ENCODE measurements at regions not wholly inside any gene's neighbourhood (a gene's known extent, or its start where the extent isn't known, plus 50 kb on each side); places are given as distances from the start of the nearest gene placed in this dataset.

GRCh38 chr2:217703102-217703501 is 299.7 kb downstream of the TNS1 start:
- no peak for FAIRE-seq

GRCh38 chr2:217701622-217702021 is 301.2 kb downstream of the TNS1 start:
- peaks cover 29% of the 10 kb centered on the region for H3K36me3 Mint-ChIP-seq (ENCODE audit: low read depth, unreplicated experiment)
- Histone ChIP-seq H3K27me3 (ENCODE audit: insufficient read depth, low read length) (no peaks in the 10 kb centered on the region), H3K9me3 (ENCODE audit: insufficient read depth, low read depth, low read length) (no peaks in the 10 kb centered on the region), H2AFZ (ENCODE audit: low read depth, low read length) (no peak overlapping the region), H4K20me1 (ENCODE audit: insufficient read depth, low read length) (no peaks in the 10 kb centered on the region), H3K4me2 (ENCODE audit: low read length) (no peak overlapping the region), H3K9ac (ENCODE audit: low read length) (no peak overlapping the region), H3K36me3 (ENCODE audit: insufficient read depth, low read length) (no peaks in the 10 kb centered on the region), H3K4me1 (ENCODE audit: insufficient read depth, low read length) (no peaks in the 10 kb centered on the region), H3K79me2 (ENCODE audit: insufficient read depth, low read length) (no peaks in the 10 kb centered on the region), H3K4me3 (ENCODE audit: insufficient read depth, low read depth, low read length) (no peak overlapping the region), H3K27ac (ENCODE audit: low read depth, low read length) (no peak overlapping the region)
- no peak for TF ChIP-seq EZH2 (IDR thresholded peaks at IDR 0.05; ENCODE audit: insufficient read depth, low read length)
- peaks cover 4% of the 10 kb centered on the region for H3K4me1 Mint-ChIP-seq (ENCODE audit: low read depth, unreplicated experiment)
- FAIRE-seq (no peak), DNase-seq (ENCODE audit: low read depth) (no peak)
- H3K9me3 Mint-ChIP-seq (ENCODE audit: unreplicated experiment): no peaks in the 10 kb centered on the region
- H3K27ac Mint-ChIP-seq (ENCODE audit: unreplicated experiment): no peak overlapping the region
- no peak overlapping the region for H3K4me3 Mint-ChIP-seq (ENCODE audit: unreplicated experiment)
- peaks cover 6% of the 10 kb centered on the region for H3K27me3 Mint-ChIP-seq (ENCODE audit: low read depth, unreplicated experiment)

More at GRCh38 chr2:217703102-217703501, 299.7 kb downstream of the TNS1 start:
- Mint-ChIP-seq H3K27me3 (ENCODE audit: low read depth, unreplicated experiment) (peaks cover 5% of the 10 kb centered on the region), H3K27ac (ENCODE audit: unreplicated experiment) (no peak overlapping the region), H3K9me3 (ENCODE audit: unreplicated experiment) (no peaks in the 10 kb centered on the region), H3K36me3 (ENCODE audit: low read depth, unreplicated experiment) (peaks cover 26% of the 10 kb centered on the region), H3K4me3 (ENCODE audit: unreplicated experiment) (no peak overlapping the region), H3K4me1 (ENCODE audit: low read depth, unreplicated experiment) (peaks cover 14% of the 10 kb centered on the region)
- Histone ChIP-seq H3K4me2 (ENCODE audit: low read length) (no peak overlapping the region), H3K9ac (ENCODE audit: low read length) (no peak overlapping the region), H3K4me1 (ENCODE audit: insufficient read depth, low read length) (peaks cover 8% of the 10 kb centered on the region), H3K4me3 (ENCODE audit: insufficient read depth, low read depth, low read length) (no peak overlapping the region), H3K27me3 (ENCODE audit: insufficient read depth, low read length) (no peaks in the 10 kb centered on the region), H3K27ac (ENCODE audit: low read depth, low read length) (no peak overlapping the region), H4K20me1 (ENCODE audit: insufficient read depth, low read length) (no peaks in the 10 kb centered on the region), H2AFZ (ENCODE audit: low read depth, low read length) (no peak overlapping the region), H3K36me3 (ENCODE audit: insufficient read depth, low read length) (no peaks in the 10 kb centered on the region), H3K79me2 (ENCODE audit: insufficient read depth, low read length) (no peaks in the 10 kb centered on the region), H3K9me3 (ENCODE audit: insufficient read depth, low read depth, low read length) (no peaks in the 10 kb centered on the region)
- DNase-seq (ENCODE audit: low read depth): no peak
- no peak for TF ChIP-seq EZH2 (IDR thresholded peaks at IDR 0.05; ENCODE audit: insufficient read depth, low read length)
- no peak for TF ChIP-seq CTCF (IDR thresholded peaks at IDR 0.05; ENCODE audit: insufficient read depth, low read depth, low read length)

- H3K9me3 ChIP-seq (ENCODE audit: insufficient read depth, low read depth, low read length): no peaks in the 10 kb centered on the region
- H3K36me3 ChIP-seq (ENCODE audit: insufficient read depth, low read length): no peaks in the 10 kb centered on the region
- Mint-ChIP-seq H3K9me3 (ENCODE audit: unreplicated experiment) (peaks cover 3% of the 10 kb centered on the region), H3K36me3 (ENCODE audit: low read depth, unreplicated experiment) (peaks cover 22% of the 10 kb centered on the region), H3K27ac (ENCODE audit: unreplicated experiment) (no peak overlapping the region), H3K4me3 (ENCODE audit: unreplicated experiment) (no peak overlapping the region), H3K27me3 (ENCODE audit: low read depth, unreplicated experiment) (peaks cover 6% of the 10 kb centered on the region), H3K4me1 (ENCODE audit: low read depth, unreplicated experiment) (peaks cover 17% of the 10 kb centered on the region)
- no peak overlapping the region for H3K9ac ChIP-seq (ENCODE audit: low read length)
- H3K4me2 ChIP-seq (ENCODE audit: low read length): no peak overlapping the region
- H4K20me1 ChIP-seq (ENCODE audit: insufficient read depth, low read length): no peaks in the 10 kb centered on the region
- H3K4me1 ChIP-seq (ENCODE audit: insufficient read depth, low read length): peaks cover 14% of the 10 kb centered on the region
- DNase-seq (ENCODE audit: low read depth): no peak
- no peak overlapping the region for H3K4me3 ChIP-seq (ENCODE audit: insufficient read depth, low read depth, low read length)
- TF ChIP-seq EZH2 (IDR thresholded peaks at IDR 0.05; ENCODE audit: insufficient read depth, low read length) (no peak), CTCF (IDR thresholded peaks at IDR 0.05; ENCODE audit: insufficient read depth, low read depth, low read length) (no peak)
- no peaks in the 10 kb centered on the region for H3K27me3 ChIP-seq (ENCODE audit: insufficient read depth, low read length)
- no peak overlapping the region for H2AFZ ChIP-seq (ENCODE audit: low read depth, low read length)
- no peaks in the 10 kb centered on the region for H3K79me2 ChIP-seq (ENCODE audit: insufficient read depth, low read length)
- no peak overlapping the region for H3K27ac ChIP-seq (ENCODE audit: low read depth, low read length)
- FAIRE-seq: no peak
Observed at GRCh38 chr2:217698691-217699090, 304.1 kb downstream of the TNS1 start.
